GM12891 (cell line): ENCODE measurements at regions not wholly inside any gene's neighbourhood (a gene's known extent, or its start where the extent isn't known, plus 50 kb on each side); places are given as distances from the start of the nearest gene placed in this dataset.
"Not testable (repeated sequence)": the region's sequence is repeated elsewhere in the genome, so short reads cannot be mapped to it uniquely, and the experiment has no call there.

Source experiments
- DNase-seq: peaks from one replicate; pipeline ENCODE4 v3.0.0; 2011; ENCODE audit warnings: low spot score; ENCODE audit not compliant: insufficient read length
- FAIRE-seq: peaks from 2 replicates; lab custom pipeline; 2011; peaks lifted over from hg19 to GRCh38; lab: Jason Lieb, UNC
- PAX5 ChIP-seq: IDR thresholded peaks from 2 replicates; pipeline ENCODE4 v1.6.1; 2011; ENCODE audit warnings: low read length, moderate library complexity, mild to moderate bottlenecking; ENCODE audit not compliant: insufficient read depth, severe bottlenecking
- POLR2A ChIP-seq: IDR thresholded peaks from 2 replicates; pipeline ENCODE4 v1.6.1; 2011; ENCODE audit warnings: low read depth, low read length, control low read depth
- POLR2AphosphoS5 ChIP-seq: IDR thresholded peaks from 2 replicates; pipeline ENCODE4 v1.6.1; 2011; ENCODE audit warnings: low read depth, low read length, control low read depth
- POU2F2 ChIP-seq: IDR thresholded peaks from 2 replicates; pipeline ENCODE4 v1.6.1; 2011; ENCODE audit warnings: low read depth, mild to moderate bottlenecking, control low read depth, low read length, moderate library complexity
- SPI1 ChIP-seq: IDR thresholded peaks from 2 replicates; pipeline ENCODE4 v1.6.1; 2011; ENCODE audit warnings: low read depth, low read length, control low read depth
- TAF1 ChIP-seq: IDR thresholded peaks from 2 replicates; pipeline ENCODE4 v1.6.1; 2011; ENCODE audit warnings: low read depth, low read length, control low read depth

DNA sequence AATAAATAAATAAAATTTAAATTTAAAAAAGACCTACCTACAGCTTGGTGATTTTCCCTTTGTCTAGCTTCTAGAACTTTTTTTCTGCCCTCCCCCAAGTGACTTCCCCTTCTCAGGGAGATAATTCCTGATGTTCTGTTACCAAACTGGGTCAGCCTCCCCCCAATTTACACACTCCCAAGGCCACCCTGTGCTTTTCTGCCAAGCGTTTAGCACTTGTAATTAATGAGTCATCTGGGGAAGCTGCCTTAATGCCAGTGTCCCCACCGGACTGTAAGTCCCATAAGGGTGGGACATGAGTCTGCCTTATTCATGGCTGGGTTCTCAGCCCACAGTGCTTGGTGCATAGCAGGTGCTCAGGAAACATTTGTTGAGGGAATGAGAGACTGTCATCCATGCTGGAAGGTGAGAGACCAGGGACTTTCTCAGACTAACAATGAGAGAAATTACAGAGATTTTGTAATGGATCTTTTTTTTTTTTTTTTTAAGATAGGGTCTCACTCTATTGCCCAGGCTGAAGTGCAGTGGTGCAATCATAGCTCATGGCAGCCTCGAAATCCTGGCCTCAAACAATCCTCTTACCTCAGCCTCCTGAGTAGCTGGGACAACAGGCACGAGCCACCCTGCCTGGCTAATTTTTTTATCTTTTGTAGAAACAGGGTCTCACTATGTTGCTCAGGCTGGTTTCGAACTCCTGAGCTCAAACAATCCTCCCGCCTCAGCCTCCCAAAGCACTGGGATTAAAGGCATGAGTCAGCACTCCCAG lies 106.8 kb downstream of the PHETA1 start:
- TF ChIP-seq POLR2AphosphoS5 (no peak), TAF1 (no peak), PAX5 (no peak), POLR2A (no peak), POU2F2 (no peak), SPI1 (no peak)
- no peak for FAIRE-seq

DNA sequence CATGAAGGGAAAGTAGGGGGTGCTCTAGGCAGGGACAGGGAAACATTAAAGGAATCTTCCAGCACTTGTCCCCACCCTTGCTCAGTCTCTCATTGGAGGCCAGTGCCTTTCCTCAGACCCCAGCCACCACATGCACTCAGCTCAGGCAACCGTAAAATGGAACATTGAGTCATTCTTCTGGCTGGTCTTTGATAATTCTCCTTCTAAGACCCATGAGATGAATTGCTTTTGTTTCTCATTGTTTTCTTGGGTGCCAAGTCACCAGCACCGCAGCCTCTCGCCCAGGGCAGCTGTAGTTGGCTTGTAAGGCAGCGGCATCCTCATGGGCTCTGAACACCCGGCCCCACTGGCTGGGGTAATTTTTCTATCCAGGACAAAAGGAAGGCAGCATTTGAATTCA lies 108.2 kb downstream of the PHETA1 start:
- FAIRE-seq (no peak), DNase-seq (no peak)
- TF ChIP-seq SPI1 (no peak), TAF1 (no peak), POLR2A (no peak), POLR2AphosphoS5 (no peak), POU2F2 (no peak), PAX5 (no peak)

More for the DNA sequence above, 106.8 kb downstream of the PHETA1 start:
- DNase-seq: no peak

DNA sequence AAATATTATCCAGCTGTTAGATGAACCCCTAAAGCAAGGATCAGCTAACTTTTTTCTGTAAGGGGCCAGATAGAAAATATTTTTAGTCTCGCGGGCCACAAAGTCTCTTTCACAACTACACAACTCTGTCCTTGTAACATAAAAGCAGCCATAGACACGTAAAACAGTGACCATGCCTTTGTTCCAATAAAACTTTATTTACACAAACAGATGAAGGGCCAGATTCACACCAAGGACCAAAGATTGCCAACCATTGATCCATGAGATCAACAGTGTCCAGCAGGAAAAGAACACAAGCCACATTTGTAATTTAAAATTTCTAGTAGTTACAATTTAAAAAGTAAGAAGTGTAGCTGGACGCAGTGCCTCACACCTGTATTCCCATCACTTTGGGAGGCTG lies 109.7 kb downstream of the PHETA1 start:
- FAIRE-seq: no peak
- no peak for DNase-seq
- TF ChIP-seq POLR2AphosphoS5 (no peak), TAF1 (no peak), POU2F2 (no peak)

- FAIRE-seq, DNase-seq: not testable (repeated sequence)
These were observed 110.8 kb downstream of the PHETA1 start for GRCh38 chr12:111258081-111258480.

- FAIRE-seq (no peak), DNase-seq (no peak)
- TF ChIP-seq POU2F2: no peak
- TF ChIP-seq SPI1: no peak
- TF ChIP-seq POLR2A: no peak
- TF ChIP-seq PAX5: no peak
- TF ChIP-seq POLR2AphosphoS5: no peak
- TF ChIP-seq TAF1: no peak
These were observed 111.4 kb downstream of the PHETA1 start for GRCh38 chr12:111257435-111257902.

- no peak for TF ChIP-seq PAX5
- TF ChIP-seq POU2F2: no peak
- no peak for TF ChIP-seq SPI1
- no peak for TF ChIP-seq POLR2A
- no peak for TF ChIP-seq TAF1
- TF ChIP-seq POLR2AphosphoS5: no peak
- DNase-seq (no peak), FAIRE-seq (no peak)
These were observed 112.1 kb downstream of the PHETA1 start for GRCh38 chr12:111256629-111257434.

DNA sequence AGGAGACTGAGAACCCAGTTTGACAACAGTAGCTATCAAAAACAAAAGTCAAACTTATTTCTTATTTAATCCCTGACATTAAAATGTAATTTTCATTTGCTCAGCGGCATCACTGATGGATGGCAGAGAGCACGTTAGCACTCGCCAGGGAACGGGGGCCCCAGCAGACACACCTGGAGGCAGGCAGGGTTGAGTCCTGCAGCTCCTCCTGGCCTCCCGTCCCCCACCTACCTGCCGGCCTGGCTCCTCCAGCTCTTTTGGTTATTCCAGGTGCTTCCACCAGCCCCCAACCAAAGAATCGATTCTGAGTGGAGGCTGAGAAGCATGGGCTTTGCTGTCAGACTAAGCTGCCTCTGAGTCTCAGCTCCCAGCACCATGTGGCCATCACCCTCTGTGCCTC lies 113.6 kb downstream of the PHETA1 start:
- DNase-seq: no peak
- FAIRE-seq: no peak
- TF ChIP-seq POLR2AphosphoS5 (no peak), PAX5 (no peak), POLR2A (no peak), TAF1 (no peak), POU2F2 (no peak), SPI1 (no peak)

DNA sequence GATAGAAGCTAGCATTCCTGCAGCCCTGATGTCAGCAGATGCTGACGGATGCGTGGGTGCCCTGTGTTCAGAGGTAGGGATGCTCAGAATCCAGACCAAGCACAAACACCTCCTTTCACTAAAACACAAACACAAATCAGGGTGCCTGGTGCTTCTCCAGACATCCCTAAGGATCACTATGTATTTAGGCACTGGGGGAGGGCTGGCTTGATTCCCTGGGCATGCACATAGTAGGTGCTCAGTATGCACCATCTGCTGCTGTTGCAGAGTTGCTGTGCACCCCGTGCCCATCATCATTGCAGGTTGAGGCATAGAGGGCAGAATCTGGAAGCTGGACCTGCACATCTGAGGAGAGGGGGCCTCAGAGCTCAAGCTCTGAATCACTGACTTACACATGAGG lies 114.8 kb downstream of the PHETA1 start:
- TF ChIP-seq PAX5 (no peak), POLR2AphosphoS5 (no peak), TAF1 (no peak)
- FAIRE-seq (no peak), DNase-seq (no peak)

DNA sequence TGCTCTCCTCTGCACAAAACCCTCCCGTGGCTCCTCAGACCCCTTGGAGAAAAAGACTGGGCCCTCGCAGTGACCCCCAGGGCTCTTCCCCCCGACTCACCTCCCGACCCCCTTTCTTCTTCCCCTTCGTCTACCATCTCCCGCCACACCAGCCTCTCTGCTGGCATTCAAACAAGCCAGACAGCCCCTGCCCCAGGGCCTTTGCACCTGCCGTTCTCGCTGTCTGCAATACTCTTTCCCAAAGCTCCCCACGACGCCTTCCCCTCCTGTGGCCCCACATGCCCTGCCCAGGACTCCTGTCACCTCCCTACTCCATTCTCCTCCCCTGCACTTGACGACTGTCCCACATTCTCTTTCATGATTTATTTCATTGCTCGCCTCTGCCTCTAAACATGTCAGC lies 115.7 kb downstream of the PHETA1 start:
- DNase-seq (no peak), FAIRE-seq (no peak)
- TF ChIP-seq TAF1: no peak
- no peak for TF ChIP-seq POLR2AphosphoS5
- no peak for TF ChIP-seq PAX5
- no peak for TF ChIP-seq POU2F2
- TF ChIP-seq SPI1: no peak

DNA sequence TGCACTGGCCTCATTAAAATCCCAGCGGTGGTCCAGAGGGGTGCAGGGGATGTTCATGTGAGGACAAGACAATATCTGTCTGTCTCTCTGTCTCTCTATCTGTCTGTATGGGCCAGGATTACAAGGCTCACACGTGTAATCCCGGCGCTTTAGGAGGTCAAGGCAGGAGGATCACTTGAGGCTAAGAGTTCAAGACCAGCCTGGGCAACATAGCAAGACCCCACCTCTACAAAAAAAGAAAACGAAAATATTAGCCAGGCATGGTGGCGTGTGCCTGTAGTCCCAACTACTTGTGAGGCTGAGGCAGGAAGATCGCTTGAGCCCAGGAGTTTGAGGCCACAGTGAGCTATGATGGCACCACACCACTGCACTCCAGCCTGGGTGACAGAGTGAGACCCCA lies 117.1 kb downstream of the PHETA1 start:
- no peak for TF ChIP-seq PAX5
- DNase-seq: no peak

More for the DNA sequence above, 117.1 kb downstream of the PHETA1 start:
- FAIRE-seq: no peak
